Hepatocyte (in vitro differentiated cells): ENCODE measurements at regions not wholly inside any gene's neighbourhood (a gene's known extent, or its start where the extent isn't known, plus 50 kb on each side); places are given as distances from the start of the nearest gene placed in this dataset.

Experiments
- EZH2 ChIP-seq: fragments of 200-600 bp; sonication (generic); IDR thresholded peaks from 2 replicates; pipeline ENCODE4 v1.6.1; 2016; ENCODE audit warnings: antibody characterized with exemption, mild to moderate bottlenecking, borderline replicate concordance
- TF ChIP-seq, protein P1 (sequence below): fragments of 200-600 bp; sonication (generic); IDR thresholded peaks from 2 replicates; pipeline ENCODE4 v1.5.1; 2016; ENCODE audit warnings: antibody characterized with exemption, mild to moderate bottlenecking; ENCODE audit not compliant: poor library complexity

GRCh38 chr7:67762516-67762915 is 765.9 kb downstream of the TYW1 start:
- TF ChIP-seq, protein P1, sequence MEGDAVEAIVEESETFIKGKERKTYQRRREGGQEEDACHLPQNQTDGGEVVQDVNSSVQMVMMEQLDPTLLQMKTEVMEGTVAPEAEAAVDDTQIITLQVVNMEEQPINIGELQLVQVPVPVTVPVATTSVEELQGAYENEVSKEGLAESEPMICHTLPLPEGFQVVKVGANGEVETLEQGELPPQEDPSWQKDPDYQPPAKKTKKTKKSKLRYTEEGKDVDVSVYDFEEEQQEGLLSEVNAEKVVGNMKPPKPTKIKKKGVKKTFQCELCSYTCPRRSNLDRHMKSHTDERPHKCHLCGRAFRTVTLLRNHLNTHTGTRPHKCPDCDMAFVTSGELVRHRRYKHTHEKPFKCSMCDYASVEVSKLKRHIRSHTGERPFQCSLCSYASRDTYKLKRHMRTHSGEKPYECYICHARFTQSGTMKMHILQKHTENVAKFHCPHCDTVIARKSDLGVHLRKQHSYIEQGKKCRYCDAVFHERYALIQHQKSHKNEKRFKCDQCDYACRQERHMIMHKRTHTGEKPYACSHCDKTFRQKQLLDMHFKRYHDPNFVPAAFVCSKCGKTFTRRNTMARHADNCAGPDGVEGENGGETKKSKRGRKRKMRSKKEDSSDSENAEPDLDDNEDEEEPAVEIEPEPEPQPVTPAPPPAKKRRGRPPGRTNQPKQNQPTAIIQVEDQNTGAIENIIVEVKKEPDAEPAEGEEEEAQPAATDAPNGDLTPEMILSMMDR: no peak
- TF ChIP-seq EZH2: no peak
